ENCODE measurements at regions not wholly inside any gene's neighbourhood (a gene's known extent, or its start where the extent isn't known, plus 50 kb on each side); places are given as distances from the start of the nearest gene placed in this dataset.

- Histone ChIP-seq H3K4me1 (ENCODE audit: control insufficient read depth in 5 of 5, insufficient read depth in 5 of 5, low read length in 5 of 5) (peaks cover 0 to 4% (median 0%) of the 10 kb centered on the region in 5 donors), H3K9me3 (ENCODE audit: control insufficient read depth in 4 of 4, insufficient read depth in 3 of 4, low read length in 3 of 4) (peaks cover 0 to 1% (median 0%) of the 10 kb centered on the region in 4 donors), H3K36me3 (ENCODE audit: control insufficient read depth in 4 of 4, insufficient read depth in 4 of 4, low read length in 4 of 4) (no peaks in the 10 kb centered on the region), H3K27ac (ENCODE audit: low read depth in 1 of 2, low read length in 1 of 2) (no peak overlapping the region), H3K27me3 (ENCODE audit: control insufficient read depth in 3 of 3, insufficient read depth in 3 of 3, low read length in 2 of 3) (no peaks in the 10 kb centered on the region), H3K9ac (ENCODE audit: insufficient read depth in 1 of 2, low read length in 2 of 2) (no peak overlapping the region), H3K4me3 (no peak overlapping the region)
- ATAC-seq (ENCODE audit: insufficient read depth, low FRiP score) (no peak), DNase-seq (no peak)
- TF ChIP-seq, protein P1, sequence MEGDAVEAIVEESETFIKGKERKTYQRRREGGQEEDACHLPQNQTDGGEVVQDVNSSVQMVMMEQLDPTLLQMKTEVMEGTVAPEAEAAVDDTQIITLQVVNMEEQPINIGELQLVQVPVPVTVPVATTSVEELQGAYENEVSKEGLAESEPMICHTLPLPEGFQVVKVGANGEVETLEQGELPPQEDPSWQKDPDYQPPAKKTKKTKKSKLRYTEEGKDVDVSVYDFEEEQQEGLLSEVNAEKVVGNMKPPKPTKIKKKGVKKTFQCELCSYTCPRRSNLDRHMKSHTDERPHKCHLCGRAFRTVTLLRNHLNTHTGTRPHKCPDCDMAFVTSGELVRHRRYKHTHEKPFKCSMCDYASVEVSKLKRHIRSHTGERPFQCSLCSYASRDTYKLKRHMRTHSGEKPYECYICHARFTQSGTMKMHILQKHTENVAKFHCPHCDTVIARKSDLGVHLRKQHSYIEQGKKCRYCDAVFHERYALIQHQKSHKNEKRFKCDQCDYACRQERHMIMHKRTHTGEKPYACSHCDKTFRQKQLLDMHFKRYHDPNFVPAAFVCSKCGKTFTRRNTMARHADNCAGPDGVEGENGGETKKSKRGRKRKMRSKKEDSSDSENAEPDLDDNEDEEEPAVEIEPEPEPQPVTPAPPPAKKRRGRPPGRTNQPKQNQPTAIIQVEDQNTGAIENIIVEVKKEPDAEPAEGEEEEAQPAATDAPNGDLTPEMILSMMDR (IDR thresholded peaks at IDR 0.05; ENCODE audit: control extremely low read depth, extremely low read depth): no peak
- WGBS, 2 donors: 96 to 98% methylated on average over 1 of the region's 1 CpG
Observed at GRCh38 chr6:40930045-40930444, 109.0 kb downstream of the UNC5CL start.

- peaks cover 0 to 1% (median 0%) of the 10 kb centered on the region in 4 donors for H3K9me3 ChIP-seq (ENCODE audit: control insufficient read depth in 4 of 4, insufficient read depth in 3 of 4, low read length in 3 of 4)
- no peak overlapping the region for H3K9ac ChIP-seq (ENCODE audit: insufficient read depth in 1 of 2, low read length in 2 of 2)
- no peaks in the 10 kb centered on the region for H3K36me3 ChIP-seq (ENCODE audit: control insufficient read depth in 4 of 4, insufficient read depth in 4 of 4, low read length in 4 of 4)
- TF ChIP-seq, protein P1 (IDR thresholded peaks at IDR 0.05; ENCODE audit: control extremely low read depth, extremely low read depth): no peak
- WGBS, 2 donors: 89 to 94% methylated on average over 3 of the region's 3 CpGs
- H3K4me3 ChIP-seq: no peak overlapping the region
- DNase-seq: no peak
- H3K27ac ChIP-seq (ENCODE audit: low read depth in 1 of 2, low read length in 1 of 2): no peak overlapping the region
- no peak for ATAC-seq (ENCODE audit: insufficient read depth, low FRiP score)
- H3K4me1 ChIP-seq (ENCODE audit: control insufficient read depth in 5 of 5, insufficient read depth in 5 of 5, low read length in 5 of 5): peaks cover 0 to 4% (median 0%) of the 10 kb centered on the region in 5 donors
- no peaks in the 10 kb centered on the region for H3K27me3 ChIP-seq (ENCODE audit: control insufficient read depth in 3 of 3, insufficient read depth in 3 of 3, low read length in 2 of 3)
Observed at GRCh38 chr6:40929176-40929575, 109.8 kb downstream of the UNC5CL start.

- TF ChIP-seq, protein P1 (IDR thresholded peaks at IDR 0.05; ENCODE audit: control extremely low read depth, extremely low read depth): no peak
- 96 to 97% methylated on average over 3 of the region's 3 CpGs for WGBS, 2 donors
- Histone ChIP-seq H3K27me3 (ENCODE audit: control insufficient read depth in 3 of 3, insufficient read depth in 3 of 3, low read length in 2 of 3) (no peaks in the 10 kb centered on the region), H3K4me1 (ENCODE audit: control insufficient read depth in 5 of 5, insufficient read depth in 5 of 5, low read length in 5 of 5) (peaks cover 0 to 4% (median 0%) of the 10 kb centered on the region in 5 donors), H3K9ac (ENCODE audit: insufficient read depth in 1 of 2, low read length in 2 of 2) (no peak overlapping the region), H3K9me3 (ENCODE audit: control insufficient read depth in 4 of 4, insufficient read depth in 3 of 4, low read length in 3 of 4) (peaks cover 0 to 1% (median 0%) of the 10 kb centered on the region in 4 donors), H3K36me3 (ENCODE audit: control insufficient read depth in 4 of 4, insufficient read depth in 4 of 4, low read length in 4 of 4) (no peaks in the 10 kb centered on the region), H3K27ac (ENCODE audit: low read depth in 1 of 2, low read length in 1 of 2) (no peak overlapping the region), H3K4me3 (no peak overlapping the region)
- ATAC-seq (ENCODE audit: insufficient read depth, low FRiP score) (no peak), DNase-seq (no peak)
Observed at GRCh38 chr6:40928763-40929162, 110.3 kb downstream of the UNC5CL start.

DNA sequence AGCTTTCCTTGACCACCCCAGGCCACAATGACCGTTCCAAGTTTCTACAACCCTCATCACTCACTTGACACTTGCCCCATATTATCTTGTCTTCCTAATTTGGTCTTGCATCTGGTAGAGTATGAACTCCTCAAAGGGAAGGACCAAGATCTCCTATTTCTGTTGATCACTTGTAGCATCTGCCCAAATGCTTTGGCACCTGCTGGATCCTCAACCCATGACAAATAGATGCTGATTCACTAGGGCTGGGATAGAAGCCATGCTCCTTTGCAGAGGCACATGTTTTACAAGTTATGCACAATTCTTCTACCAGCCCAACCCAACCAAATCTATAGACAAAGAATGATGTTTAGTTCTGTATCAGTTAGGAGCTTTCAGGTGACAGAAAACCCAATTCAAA is 110.7 kb downstream of the UNC5CL start:
- Histone ChIP-seq H3K4me1 (ENCODE audit: control insufficient read depth in 5 of 5, insufficient read depth in 5 of 5, low read length in 5 of 5) (peaks cover 0 to 4% (median 0%) of the 10 kb centered on the region in 5 donors), H3K9me3 (ENCODE audit: control insufficient read depth in 4 of 4, insufficient read depth in 3 of 4, low read length in 3 of 4) (peaks cover 0 to 1% (median 0%) of the 10 kb centered on the region in 4 donors), H3K27ac (ENCODE audit: low read depth in 1 of 2, low read length in 1 of 2) (no peak overlapping the region), H3K27me3 (ENCODE audit: control insufficient read depth in 3 of 3, insufficient read depth in 3 of 3, low read length in 2 of 3) (no peaks in the 10 kb centered on the region), H3K36me3 (ENCODE audit: control insufficient read depth in 4 of 4, insufficient read depth in 4 of 4, low read length in 4 of 4) (no peaks in the 10 kb centered on the region), H3K9ac (ENCODE audit: insufficient read depth in 1 of 2, low read length in 2 of 2) (no peak overlapping the region), H3K4me3 (no peak overlapping the region)
- no peak for ATAC-seq (ENCODE audit: insufficient read depth, low FRiP score)
- no peak for DNase-seq
- TF ChIP-seq, protein P1 (IDR thresholded peaks at IDR 0.05; ENCODE audit: control extremely low read depth, extremely low read depth): no peak
- 87 to 89% methylated on average over 1 of the region's 1 CpG for WGBS, 2 donors
